Omental fat pad (tissue), 3 donors: ENCODE measurements at regions not wholly inside any gene's neighbourhood (a gene's known extent, or its start where the extent isn't known, plus 50 kb on each side); places are given as distances from the start of the nearest gene placed in this dataset.
"Not testable (repeated sequence)": the region's sequence is repeated elsewhere in the genome, so short reads cannot be mapped to it uniquely, and the experiment has no call there.

ENCODE experiments used
- ATAC-seq: fragments of 150-250 bp; one replicate; pipeline ENCODE4 v1.9.1; 2016; ENCODE audit warnings: mild to moderate bottlenecking, moderate library complexity; ENCODE audit not compliant: low FRiP score
- DNase-seq: peaks from one replicate; pipeline ENCODE4 v3.0.0-alpha.2; 2019; ENCODE audit warnings: low spot score
- TF ChIP-seq, protein P1 (sequence below), 3 donors: fragments of 450-650 bp; IDR thresholded peaks; one replicate each; pipeline ENCODE4 v1.5.1; 2016 to 2017; ENCODE audit warnings: antibody characterized with exemption in 3 of 3, mild to moderate bottlenecking in 3 of 3, moderate library complexity in 2 of 3

- ATAC-seq (no peak), DNase-seq (no peak)
- TF ChIP-seq, protein P1, sequence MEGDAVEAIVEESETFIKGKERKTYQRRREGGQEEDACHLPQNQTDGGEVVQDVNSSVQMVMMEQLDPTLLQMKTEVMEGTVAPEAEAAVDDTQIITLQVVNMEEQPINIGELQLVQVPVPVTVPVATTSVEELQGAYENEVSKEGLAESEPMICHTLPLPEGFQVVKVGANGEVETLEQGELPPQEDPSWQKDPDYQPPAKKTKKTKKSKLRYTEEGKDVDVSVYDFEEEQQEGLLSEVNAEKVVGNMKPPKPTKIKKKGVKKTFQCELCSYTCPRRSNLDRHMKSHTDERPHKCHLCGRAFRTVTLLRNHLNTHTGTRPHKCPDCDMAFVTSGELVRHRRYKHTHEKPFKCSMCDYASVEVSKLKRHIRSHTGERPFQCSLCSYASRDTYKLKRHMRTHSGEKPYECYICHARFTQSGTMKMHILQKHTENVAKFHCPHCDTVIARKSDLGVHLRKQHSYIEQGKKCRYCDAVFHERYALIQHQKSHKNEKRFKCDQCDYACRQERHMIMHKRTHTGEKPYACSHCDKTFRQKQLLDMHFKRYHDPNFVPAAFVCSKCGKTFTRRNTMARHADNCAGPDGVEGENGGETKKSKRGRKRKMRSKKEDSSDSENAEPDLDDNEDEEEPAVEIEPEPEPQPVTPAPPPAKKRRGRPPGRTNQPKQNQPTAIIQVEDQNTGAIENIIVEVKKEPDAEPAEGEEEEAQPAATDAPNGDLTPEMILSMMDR (IDR thresholded peaks at IDR 0.05): no peak
Observed at GRCh38 chr1:213415691-213416380, 364.8 kb downstream of the RPS6KC1 start.

DNA sequence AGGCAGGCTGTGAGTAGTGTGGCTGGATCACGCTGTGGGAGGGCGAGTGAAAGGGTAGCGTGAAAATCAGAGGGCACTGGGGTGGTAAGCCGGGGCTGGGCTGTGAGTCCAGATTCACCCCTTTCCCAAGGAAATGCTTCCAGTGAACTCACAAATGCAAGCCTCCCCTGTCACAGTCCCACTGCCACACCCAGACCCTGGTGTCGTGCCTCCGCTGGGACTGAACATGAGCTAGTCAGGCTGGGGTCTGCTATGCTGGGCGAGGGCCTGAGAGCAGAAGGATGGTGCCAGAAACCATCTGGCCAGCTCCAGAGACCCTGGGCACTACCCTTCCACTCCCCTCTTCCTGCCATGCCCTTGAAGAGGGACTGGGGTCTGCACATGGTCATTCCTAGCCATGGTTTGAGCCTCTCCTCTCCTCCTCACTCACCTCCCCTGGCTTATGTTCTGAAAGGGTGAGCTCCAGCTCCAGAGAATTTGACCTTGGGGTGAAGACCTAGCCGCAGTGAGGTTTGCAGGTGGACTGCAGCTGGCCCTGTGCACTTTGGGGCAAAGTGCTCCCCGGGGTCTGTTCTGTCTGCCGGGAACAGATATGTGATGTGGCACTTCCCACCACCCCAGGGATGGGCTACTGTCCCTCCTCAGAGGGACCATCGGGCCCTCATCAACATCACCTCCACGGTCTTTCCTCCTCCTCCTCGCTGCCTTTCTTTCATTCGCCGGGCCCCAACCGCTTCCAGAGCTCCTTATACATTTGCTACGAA is 365.6 kb downstream of the RPS6KC1 start:
- ATAC-seq: no peak
- TF ChIP-seq, protein P1 (IDR thresholded peaks at IDR 0.05): no peak
- DNase-seq: no peak

- no peak for DNase-seq
- no peak for ATAC-seq
- TF ChIP-seq, protein P1 (IDR thresholded peaks at IDR 0.05): no peak
Observed at GRCh38 chr1:213417225-213417820, 366.3 kb downstream of the RPS6KC1 start.

- DNase-seq (no peak), ATAC-seq (no peak)
- TF ChIP-seq, protein P1 (IDR thresholded peaks at IDR 0.05): no peak
Observed at GRCh38 chr1:213417846-213418245, 366.8 kb downstream of the RPS6KC1 start.

- DNase-seq: no peak
- TF ChIP-seq, protein P1 (IDR thresholded peaks at IDR 0.05): no peak
Observed at GRCh38 chr1:213418268-213419071, 367.4 kb downstream of the RPS6KC1 start.

DNA sequence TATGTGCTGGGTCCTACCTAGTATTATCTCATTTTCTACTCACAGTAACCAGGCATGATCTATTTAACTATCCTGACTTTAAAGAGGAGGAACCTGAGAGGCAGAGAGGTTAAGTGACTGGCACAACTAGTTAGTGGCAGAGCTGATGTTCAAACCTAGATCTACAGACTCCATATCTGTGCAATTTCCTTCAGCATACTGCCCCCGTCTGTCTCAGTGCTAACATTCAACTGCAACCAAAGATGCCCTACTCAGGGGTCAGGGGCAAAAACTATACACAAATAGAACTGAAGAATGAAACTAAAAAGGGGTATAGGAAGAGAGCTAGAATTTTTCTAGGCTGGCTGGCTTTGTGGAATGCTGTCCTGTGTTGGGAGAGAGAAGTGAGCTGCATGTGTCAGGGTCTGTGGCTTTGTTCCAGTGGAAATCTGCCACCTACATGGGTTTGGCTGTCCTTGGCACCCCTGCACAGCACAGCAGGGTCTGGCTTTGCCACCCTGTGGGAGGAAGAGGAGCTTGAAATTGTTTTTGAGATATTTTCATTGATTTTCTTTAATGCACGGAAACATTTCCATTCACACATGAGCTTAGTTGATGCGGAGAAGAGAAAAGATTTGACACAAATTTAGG is 368.5 kb downstream of the RPS6KC1 start:
- TF ChIP-seq, protein P1 (IDR thresholded peaks at IDR 0.05): no peak
- DNase-seq (no peak), ATAC-seq (no peak)

More at GRCh38 chr1:213418268-213419071, 367.4 kb downstream of the RPS6KC1 start:
- ATAC-seq: no peak

GRCh38 chr1:213421178-213421577 is 370.1 kb downstream of the RPS6KC1 start:
- ATAC-seq, DNase-seq: not testable (repeated sequence)
